ENCODE measurements at regions not wholly inside any gene's neighbourhood (a gene's known extent, or its start where the extent isn't known, plus 50 kb on each side); places are given as distances from the start of the nearest gene placed in this dataset.

- Mint-ChIP-seq H3K27ac (ENCODE audit: unreplicated experiment) (no peak overlapping the region), H3K27me3 (ENCODE audit: unreplicated experiment) (no peaks in the 10 kb centered on the region), H3K4me3 (ENCODE audit: unreplicated experiment) (no peak overlapping the region), H3K9me3 (ENCODE audit: unreplicated experiment) (peaks cover 7% of the 10 kb centered on the region), H3K4me1 (ENCODE audit: unreplicated experiment) (no peaks in the 10 kb centered on the region), H3K36me3 (ENCODE audit: unreplicated experiment) (no peaks in the 10 kb centered on the region)
- TF ChIP-seq CTCF (IDR thresholded peaks at IDR 0.05), result no peak
- DNase-seq (ENCODE audit: extremely low spot score, unreplicated experiment), result no peak
Observed at GRCh38 chr4:136337216-136337615, 1195.1 kb downstream of the PCDH18 start.

- no peak for TF ChIP-seq CTCF (IDR thresholded peaks at IDR 0.05)
- H3K4me3 Mint-ChIP-seq (ENCODE audit: unreplicated experiment), result no peak overlapping the region
- H3K27me3 Mint-ChIP-seq (ENCODE audit: unreplicated experiment), result no peaks in the 10 kb centered on the region
- H3K4me1 Mint-ChIP-seq (ENCODE audit: unreplicated experiment), result no peaks in the 10 kb centered on the region
- H3K36me3 Mint-ChIP-seq (ENCODE audit: unreplicated experiment), result no peaks in the 10 kb centered on the region
- H3K9me3 Mint-ChIP-seq (ENCODE audit: unreplicated experiment), result peaks cover 9% of the 10 kb centered on the region
- DNase-seq (ENCODE audit: extremely low spot score, unreplicated experiment), result no peak
- no peak overlapping the region for H3K27ac Mint-ChIP-seq (ENCODE audit: unreplicated experiment)
Observed at GRCh38 chr4:136336479-136336878, 1195.8 kb downstream of the PCDH18 start.

GRCh38 chr4:136329042-136329662, 1203.1 kb downstream of the PCDH18 start:
- DNase-seq (ENCODE audit: extremely low spot score, unreplicated experiment), result no peak
- Mint-ChIP-seq H3K36me3 (ENCODE audit: unreplicated experiment) (no peaks in the 10 kb centered on the region), H3K9me3 (ENCODE audit: unreplicated experiment) (peaks cover 9% of the 10 kb centered on the region), H3K4me3 (ENCODE audit: unreplicated experiment) (no peak overlapping the region), H3K4me1 (ENCODE audit: unreplicated experiment) (no peaks in the 10 kb centered on the region), H3K27me3 (ENCODE audit: unreplicated experiment) (no peaks in the 10 kb centered on the region), H3K27ac (ENCODE audit: unreplicated experiment) (no peak overlapping the region)
- peak; percentile 37 for TF ChIP-seq CTCF (IDR thresholded peaks at IDR 0.05)

- Mint-ChIP-seq H3K4me3 (ENCODE audit: unreplicated experiment) (no peak overlapping the region), H3K9me3 (ENCODE audit: unreplicated experiment) (peaks cover 9% of the 10 kb centered on the region), H3K36me3 (ENCODE audit: unreplicated experiment) (no peaks in the 10 kb centered on the region), H3K4me1 (ENCODE audit: unreplicated experiment) (no peaks in the 10 kb centered on the region), H3K27me3 (ENCODE audit: unreplicated experiment) (no peaks in the 10 kb centered on the region), H3K27ac (ENCODE audit: unreplicated experiment) (no peak overlapping the region)
- no peak for TF ChIP-seq CTCF (IDR thresholded peaks at IDR 0.05)
- DNase-seq (ENCODE audit: extremely low spot score, unreplicated experiment), result no peak
Observed at GRCh38 chr4:136328131-136328530, 1204.2 kb downstream of the PCDH18 start.

- no peak for DNase-seq (ENCODE audit: extremely low spot score, unreplicated experiment)
- Mint-ChIP-seq H3K4me3 (ENCODE audit: unreplicated experiment) (no peak overlapping the region), H3K36me3 (ENCODE audit: unreplicated experiment) (no peaks in the 10 kb centered on the region), H3K4me1 (ENCODE audit: unreplicated experiment) (no peaks in the 10 kb centered on the region), H3K27me3 (ENCODE audit: unreplicated experiment) (no peaks in the 10 kb centered on the region), H3K9me3 (ENCODE audit: unreplicated experiment) (no peaks in the 10 kb centered on the region), H3K27ac (ENCODE audit: unreplicated experiment) (no peak overlapping the region)
- no peak for TF ChIP-seq CTCF (IDR thresholded peaks at IDR 0.05)
Observed at GRCh38 chr4:136320465-136320813, 1211.9 kb downstream of the PCDH18 start.
